HEK293 (cell line): ENCODE measurements at regions not wholly inside any gene's neighbourhood (a gene's known extent, or its start where the extent isn't known, plus 50 kb on each side); places are given as distances from the start of the nearest gene placed in this dataset.

Source experiments
- GLI4 ChIP-seq: fragments of 450-650 bp; formaldehyde crosslinking; IDR thresholded peaks from 2 replicates; pipeline ENCODE4 v1.5.1; 2016; ENCODE audit warnings: missing biosample characterization, missing genetic modification characterization
- KLF10 ChIP-seq: fragments of 450-650 bp; IDR thresholded peaks from 2 replicates; pipeline ENCODE4 v1.5.1; 2018; ENCODE audit warnings: missing biosample characterization, mild to moderate bottlenecking, missing genetic modification characterization
- MZF1 ChIP-seq: fragments of 450-650 bp; formaldehyde crosslinking; IDR thresholded peaks from 2 replicates; pipeline ENCODE4 v1.5.1; 2017; ENCODE audit warnings: missing biosample characterization, missing genetic modification characterization, borderline replicate concordance
- SALL2 ChIP-seq: fragments of 450-650 bp; formaldehyde crosslinking; IDR thresholded peaks from 2 replicates; pipeline ENCODE4 v1.5.0; 2017; ENCODE audit warnings: missing biosample characterization, mild to moderate bottlenecking, missing genetic modification characterization, borderline replicate concordance
- SETDB1 ChIP-seq: IDR thresholded peaks from one replicate; pipeline ENCODE4 v1.6.1; 2017; ENCODE audit warnings: mild to moderate bottlenecking, low read length, moderate library complexity, mixed read lengths; ENCODE audit not compliant: insufficient read length
- WT1 ChIP-seq: fragments of 450-650 bp; formaldehyde crosslinking; IDR thresholded peaks from 2 replicates; pipeline ENCODE4 v1.5.1; 2016; ENCODE audit warnings: missing biosample characterization, missing genetic modification characterization
- ZFHX2 ChIP-seq: fragments of 450-650 bp; formaldehyde crosslinking; conservative IDR thresholded peaks from 2 replicates; pipeline ENCODE4 v1.5.1; 2016; ENCODE audit warnings: missing biosample characterization, missing genetic modification characterization
- ZFP37 ChIP-seq: fragments of 450-650 bp; formaldehyde crosslinking; IDR thresholded peaks from 2 replicates; pipeline ENCODE4 v1.5.1; 2016; ENCODE audit warnings: missing biosample characterization, missing genetic modification characterization
- ZIC2 ChIP-seq: fragments of 450-650 bp; formaldehyde crosslinking; IDR thresholded peaks from 2 replicates; pipeline ENCODE4 v1.5.1; 2016; ENCODE audit warnings: missing biosample characterization, missing genetic modification characterization
- ZNF133 ChIP-seq: fragments of 450-650 bp; formaldehyde crosslinking; IDR thresholded peaks from 2 replicates; pipeline ENCODE4 v1.5.1; 2016; ENCODE audit warnings: missing biosample characterization, missing genetic modification characterization
- ZNF140 ChIP-seq: fragments of 450-650 bp; formaldehyde crosslinking; IDR thresholded peaks from 2 replicates; pipeline ENCODE4 v1.5.1; 2016; ENCODE audit warnings: missing biosample characterization, missing genetic modification characterization
- ZNF19 ChIP-seq: fragments of 450-650 bp; formaldehyde crosslinking; IDR thresholded peaks from 2 replicates; pipeline ENCODE4; 2016; ENCODE audit warnings: missing biosample characterization, missing genetic modification characterization, low read depth
- ZNF239 ChIP-seq: fragments of 450-650 bp; formaldehyde crosslinking; IDR thresholded peaks from 2 replicates; pipeline ENCODE4 v1.5.1; 2016; ENCODE audit warnings: missing biosample characterization, missing genetic modification characterization
- ZNF335 ChIP-seq: fragments of 450-650 bp; formaldehyde crosslinking; conservative IDR thresholded peaks from 2 replicates; pipeline ENCODE4 v1.5.1; 2016; ENCODE audit warnings: missing biosample characterization, missing genetic modification characterization
- ZNF350 ChIP-seq: fragments of 450-650 bp; formaldehyde crosslinking; IDR thresholded peaks from 2 replicates; pipeline ENCODE4 v1.5.0; 2017; ENCODE audit warnings: missing biosample characterization, mild to moderate bottlenecking, missing genetic modification characterization
- ZNF416 ChIP-seq: fragments of 450-650 bp; formaldehyde crosslinking; IDR thresholded peaks from 2 replicates; pipeline ENCODE4 v1.5.1; 2016; ENCODE audit warnings: missing biosample characterization, missing genetic modification characterization
- ZNF596 ChIP-seq: fragments of 450-650 bp; IDR thresholded peaks from 2 replicates; pipeline ENCODE4 v1.5.0; 2018; ENCODE audit warnings: missing biosample characterization, mild to moderate bottlenecking, missing genetic modification characterization, moderate library complexity
- ZNF600 ChIP-seq: fragments of 450-650 bp; formaldehyde crosslinking; IDR thresholded peaks from 2 replicates; pipeline ENCODE4 v1.5.1; 2016; ENCODE audit warnings: missing biosample characterization, missing genetic modification characterization
- ZNF776 ChIP-seq: fragments of 450-650 bp; formaldehyde crosslinking; IDR thresholded peaks from 2 replicates; pipeline ENCODE4 v1.5.0; 2017; ENCODE audit warnings: missing biosample characterization, missing genetic modification characterization, borderline replicate concordance
- ZNF791 ChIP-seq: fragments of 450-650 bp; formaldehyde crosslinking; IDR thresholded peaks from 2 replicates; pipeline ENCODE4 v1.5.1; 2016; ENCODE audit warnings: missing biosample characterization, missing genetic modification characterization
- ZSCAN23 ChIP-seq: fragments of 450-650 bp; formaldehyde crosslinking; IDR thresholded peaks from 2 replicates; pipeline ENCODE4 v1.5.1; 2016; ENCODE audit warnings: missing biosample characterization, missing genetic modification characterization
- ZXDB ChIP-seq: fragments of 450-650 bp; formaldehyde crosslinking; IDR thresholded peaks from 2 replicates; pipeline ENCODE4 v1.5.1; 2016; ENCODE audit warnings: missing biosample characterization, missing genetic modification characterization
- TF ChIP-seq, protein P1 (sequence below): fragments of 450-650 bp; formaldehyde crosslinking; IDR thresholded peaks from 2 replicates; pipeline ENCODE4 v1.5.1; 2016; ENCODE audit warnings: missing biosample characterization, missing genetic modification characterization
- TF ChIP-seq, protein P2 (sequence below): fragments of 450-650 bp; formaldehyde crosslinking; IDR thresholded peaks from 2 replicates; pipeline ENCODE4 v1.5.1; 2016; ENCODE audit warnings: missing biosample characterization, missing genetic modification characterization
- TF ChIP-seq, protein P3 (sequence below): fragments of 450-650 bp; formaldehyde crosslinking; IDR thresholded peaks from 2 replicates; pipeline ENCODE4 v1.5.1; 2017; ENCODE audit warnings: missing biosample characterization, missing genetic modification characterization
- TF ChIP-seq, protein P4 (sequence below): fragments of 450-650 bp; formaldehyde crosslinking; IDR thresholded peaks from 2 replicates; pipeline ENCODE4 v1.5.1; 2017; ENCODE audit warnings: missing biosample characterization, mild to moderate bottlenecking, missing genetic modification characterization, moderate library complexity
- TF ChIP-seq, protein P5 (sequence below): fragments of 450-650 bp; formaldehyde crosslinking; optimal IDR thresholded peaks from 2 replicates; pipeline ENCODE3; 2016; ENCODE audit warnings: missing biosample characterization, mild to moderate bottlenecking, missing genetic modification characterization
- TF ChIP-seq, protein P6 (sequence below): fragments of 450-650 bp; formaldehyde crosslinking; IDR thresholded peaks from 2 replicates; pipeline ENCODE4 v1.5.1; 2016; ENCODE audit warnings: missing biosample characterization, missing genetic modification characterization
- TF ChIP-seq, protein P7 (sequence below): fragments of 450-650 bp; formaldehyde crosslinking; IDR thresholded peaks from 2 replicates; pipeline ENCODE4 v1.5.1; 2016; ENCODE audit warnings: missing biosample characterization, missing genetic modification characterization

DNA sequence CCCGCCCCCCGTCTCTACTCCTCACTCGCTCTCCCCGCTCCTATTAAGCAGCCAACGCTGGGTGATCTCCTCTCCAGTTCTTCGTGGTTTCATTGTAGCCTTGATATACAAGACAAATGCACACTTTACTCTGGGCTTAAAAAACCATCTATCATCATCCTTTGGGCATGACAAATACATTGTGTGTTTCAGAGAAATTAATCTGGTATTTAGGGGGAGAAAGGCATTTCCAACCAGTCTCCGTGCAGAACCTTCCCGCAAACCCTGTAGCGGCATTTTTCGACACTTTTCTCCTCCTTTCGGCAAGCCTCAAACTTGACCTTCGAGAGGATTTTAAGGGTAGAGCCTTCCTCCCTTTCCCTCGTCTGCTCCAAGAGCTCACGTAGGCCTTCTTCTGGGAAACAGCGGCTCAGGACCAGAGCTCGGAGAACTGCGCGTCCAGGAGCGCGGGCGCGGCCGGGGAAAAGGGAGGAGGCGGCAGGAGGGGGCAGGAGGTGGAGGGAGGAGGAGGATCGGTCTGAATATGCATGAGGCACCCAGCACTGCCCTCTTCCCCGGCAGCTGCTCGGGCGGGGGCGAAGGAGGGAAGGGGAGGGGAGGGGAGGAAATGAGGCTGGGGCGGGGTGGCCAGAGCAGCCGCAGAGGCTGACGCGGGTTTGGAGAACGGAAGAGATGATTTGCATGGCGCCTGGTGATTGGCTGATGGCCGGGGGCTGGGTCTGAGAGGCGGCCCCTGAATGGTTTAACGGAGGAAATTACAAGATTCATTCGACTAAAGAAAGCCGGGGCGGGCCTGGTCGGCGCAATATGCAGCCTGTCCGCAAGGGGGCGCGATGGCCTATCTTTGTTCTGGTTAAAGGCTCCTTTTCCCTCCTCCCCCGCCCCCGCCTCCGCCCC lies 127.5 kb downstream of the TMEM161B start (continued):
- TF ChIP-seq, protein P1, sequence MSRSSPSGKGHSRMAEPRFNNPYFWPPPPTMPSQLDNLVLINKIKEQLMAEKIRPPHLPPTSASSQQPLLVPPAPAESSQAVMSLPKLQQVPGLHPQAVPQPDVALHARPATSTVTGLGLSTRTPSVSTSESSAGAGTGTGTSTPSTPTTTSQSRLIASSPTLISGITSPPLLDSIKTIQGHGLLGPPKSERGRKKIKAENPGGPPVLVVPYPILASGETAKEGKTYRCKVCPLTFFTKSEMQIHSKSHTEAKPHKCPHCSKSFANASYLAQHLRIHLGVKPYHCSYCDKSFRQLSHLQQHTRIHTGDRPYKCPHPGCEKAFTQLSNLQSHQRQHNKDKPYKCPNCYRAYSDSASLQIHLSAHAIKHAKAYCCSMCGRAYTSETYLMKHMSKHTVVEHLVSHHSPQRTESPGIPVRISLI (tag by site-specific recombination), result no peak
- TF ChIP-seq ZFP37 (tag by site-specific recombination) (peak; percentile 78), ZNF335 (tag by site-specific recombination) (peak; percentile 79), ZXDB (tag by site-specific recombination) (peak; percentile 72), SETDB1 (no peak), ZNF600 (0 out of 2 replicates have a peak, but pooled peaks have one; percentile 38), ZNF350 (tag by site-specific recombination) (no peak), ZNF596 (no peak), WT1 (tag by site-specific recombination) (peak; percentile 84), SALL2 (tag by site-specific recombination) (no peak), GLI4 (tag by site-specific recombination) (no peak), ZIC2 (no peak), ZSCAN23 (no peak), ZNF133 (no peak), ZNF19 (tag by site-specific recombination) (no peak), MZF1 (tag by site-specific recombination) (no peak), ZNF776 (tag by site-specific recombination) (no peak), ZNF416 (no peak), KLF10 (tag by site-specific recombination) (peak; percentile 98), ZNF791 (tag by site-specific recombination) (no peak), ZFHX2 (tag by site-specific recombination) (peak; percentile 78), ZNF239 (tag by site-specific recombination) (no peak), ZNF140 (no peak)
- TF ChIP-seq, protein P2, sequence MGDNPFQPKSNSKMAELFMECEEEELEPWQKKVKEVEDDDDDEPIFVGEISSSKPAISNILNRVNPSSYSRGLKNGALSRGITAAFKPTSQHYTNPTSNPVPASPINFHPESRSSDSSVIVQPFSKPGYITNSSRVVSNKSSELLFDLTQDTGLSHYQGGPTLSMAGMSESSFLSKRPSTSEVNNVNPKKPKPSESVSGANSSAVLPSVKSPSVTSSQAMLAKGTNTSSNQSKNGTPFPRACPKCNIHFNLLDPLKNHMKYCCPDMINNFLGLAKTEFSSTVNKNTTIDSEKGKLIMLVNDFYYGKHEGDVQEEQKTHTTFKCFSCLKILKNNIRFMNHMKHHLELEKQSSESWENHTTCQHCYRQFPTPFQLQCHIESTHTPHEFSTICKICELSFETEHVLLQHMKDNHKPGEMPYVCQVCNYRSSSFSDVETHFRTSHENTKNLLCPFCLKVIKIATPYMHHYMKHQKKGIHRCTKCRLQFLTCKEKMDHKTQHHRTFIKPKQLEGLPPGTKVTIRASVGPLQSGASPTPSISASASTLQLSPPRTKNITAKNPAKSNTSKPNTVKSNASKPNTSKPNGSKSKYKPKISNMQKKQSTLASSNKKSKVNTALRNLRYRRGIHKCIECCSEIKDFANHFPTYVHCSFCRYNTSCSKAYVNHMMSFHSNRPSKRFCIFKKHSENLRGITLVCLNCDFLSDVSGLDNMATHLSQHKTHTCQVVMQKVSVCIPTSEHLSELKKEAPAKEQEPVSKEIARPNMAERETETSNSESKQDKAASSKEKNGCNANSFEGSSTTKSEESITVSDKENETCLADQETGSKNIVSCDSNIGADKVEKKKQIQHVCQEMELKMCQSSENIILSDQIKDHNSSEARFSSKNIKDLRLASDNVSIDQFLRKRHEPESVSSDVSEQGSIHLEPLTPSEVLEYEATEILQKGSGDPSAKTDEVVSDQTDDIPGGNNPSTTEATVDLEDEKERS, result no peak
- TF ChIP-seq, protein P3, sequence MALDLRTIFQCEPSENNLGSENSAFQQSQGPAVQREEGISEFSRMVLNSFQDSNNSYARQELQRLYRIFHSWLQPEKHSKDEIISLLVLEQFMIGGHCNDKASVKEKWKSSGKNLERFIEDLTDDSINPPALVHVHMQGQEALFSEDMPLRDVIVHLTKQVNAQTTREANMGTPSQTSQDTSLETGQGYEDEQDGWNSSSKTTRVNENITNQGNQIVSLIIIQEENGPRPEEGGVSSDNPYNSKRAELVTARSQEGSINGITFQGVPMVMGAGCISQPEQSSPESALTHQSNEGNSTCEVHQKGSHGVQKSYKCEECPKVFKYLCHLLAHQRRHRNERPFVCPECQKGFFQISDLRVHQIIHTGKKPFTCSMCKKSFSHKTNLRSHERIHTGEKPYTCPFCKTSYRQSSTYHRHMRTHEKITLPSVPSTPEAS (tag by site-specific recombination), result no peak
- TF ChIP-seq, protein P4, sequence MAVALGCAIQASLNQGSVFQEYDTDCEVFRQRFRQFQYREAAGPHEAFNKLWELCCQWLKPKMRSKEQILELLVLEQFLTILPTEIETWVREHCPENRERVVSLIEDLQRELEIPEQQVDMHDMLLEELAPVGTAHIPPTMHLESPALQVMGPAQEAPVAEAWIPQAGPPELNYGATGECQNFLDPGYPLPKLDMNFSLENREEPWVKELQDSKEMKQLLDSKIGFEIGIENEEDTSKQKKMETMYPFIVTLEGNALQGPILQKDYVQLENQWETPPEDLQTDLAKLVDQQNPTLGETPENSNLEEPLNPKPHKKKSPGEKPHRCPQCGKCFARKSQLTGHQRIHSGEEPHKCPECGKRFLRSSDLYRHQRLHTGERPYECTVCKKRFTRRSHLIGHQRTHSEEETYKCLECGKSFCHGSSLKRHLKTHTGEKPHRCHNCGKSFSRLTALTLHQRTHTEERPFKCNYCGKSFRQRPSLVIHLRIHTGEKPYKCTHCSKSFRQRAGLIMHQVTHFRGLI (tag by site-specific recombination), result no peak
- TF ChIP-seq, protein P5, sequence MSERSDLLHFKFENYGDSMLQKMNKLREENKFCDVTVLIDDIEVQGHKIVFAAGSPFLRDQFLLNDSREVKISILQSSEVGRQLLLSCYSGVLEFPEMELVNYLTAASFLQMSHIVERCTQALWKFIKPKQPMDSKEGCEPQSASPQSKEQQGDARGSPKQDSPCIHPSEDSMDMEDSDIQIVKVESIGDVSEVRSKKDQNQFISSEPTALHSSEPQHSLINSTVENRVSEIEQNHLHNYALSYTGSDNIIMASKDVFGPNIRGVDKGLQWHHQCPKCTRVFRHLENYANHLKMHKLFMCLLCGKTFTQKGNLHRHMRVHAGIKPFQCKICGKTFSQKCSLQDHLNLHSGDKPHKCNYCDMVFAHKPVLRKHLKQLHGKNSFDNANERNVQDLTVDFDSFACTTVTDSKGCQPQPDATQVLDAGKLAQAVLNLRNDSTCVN (tag by site-specific recombination), result peak; percentile 82
- TF ChIP-seq, protein P6, sequence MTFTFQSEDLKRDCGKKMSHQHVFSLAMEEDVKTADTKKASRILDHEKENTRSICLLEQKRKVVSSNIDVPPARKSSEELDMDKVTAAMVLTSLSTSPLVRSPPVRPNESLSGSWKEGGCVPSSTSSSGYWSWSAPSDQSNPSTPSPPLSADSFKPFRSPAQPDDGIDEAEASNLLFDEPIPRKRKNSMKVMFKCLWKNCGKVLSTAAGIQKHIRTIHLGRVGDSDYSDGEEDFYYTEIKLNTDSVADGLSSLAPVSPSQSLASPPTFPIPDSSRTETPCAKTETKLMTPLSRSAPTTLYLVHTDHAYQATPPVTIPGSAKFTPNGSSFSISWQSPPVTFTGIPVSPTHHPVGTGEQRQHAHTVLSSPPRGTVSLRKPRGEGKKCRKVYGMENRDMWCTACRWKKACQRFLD (tag by site-specific recombination), result no peak
- TF ChIP-seq, protein P7, sequence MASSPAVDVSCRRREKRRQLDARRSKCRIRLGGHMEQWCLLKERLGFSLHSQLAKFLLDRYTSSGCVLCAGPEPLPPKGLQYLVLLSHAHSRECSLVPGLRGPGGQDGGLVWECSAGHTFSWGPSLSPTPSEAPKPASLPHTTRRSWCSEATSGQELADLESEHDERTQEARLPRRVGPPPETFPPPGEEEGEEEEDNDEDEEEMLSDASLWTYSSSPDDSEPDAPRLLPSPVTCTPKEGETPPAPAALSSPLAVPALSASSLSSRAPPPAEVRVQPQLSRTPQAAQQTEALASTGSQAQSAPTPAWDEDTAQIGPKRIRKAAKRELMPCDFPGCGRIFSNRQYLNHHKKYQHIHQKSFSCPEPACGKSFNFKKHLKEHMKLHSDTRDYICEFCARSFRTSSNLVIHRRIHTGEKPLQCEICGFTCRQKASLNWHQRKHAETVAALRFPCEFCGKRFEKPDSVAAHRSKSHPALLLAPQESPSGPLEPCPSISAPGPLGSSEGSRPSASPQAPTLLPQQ, result peak; percentile 27; the same call in 1 of the 2 replicates
